PFSK-1 (cell line): ENCODE measurements at regions not wholly inside any gene's neighbourhood (a gene's known extent, or its start where the extent isn't known, plus 50 kb on each side); places are given as distances from the start of the nearest gene placed in this dataset.

Experiments
- FOXP2 ChIP-seq: optimal IDR thresholded peaks from 2 replicates; pipeline ENCODE3; 2011; ENCODE audit warnings: borderline replicate concordance, control low read depth, inconsistent platforms; ENCODE audit not compliant: insufficient read depth; ENCODE audit errors: extremely low read length, extremely low read depth
- POLR2AphosphoS5 ChIP-seq: IDR thresholded peaks from 2 replicates; pipeline ENCODE4 v1.6.1; 2012; ENCODE audit warnings: low read depth, mild to moderate bottlenecking, control low read depth, low read length, moderate library complexity
- REST ChIP-seq, 2 experiments: IDR thresholded peaks; 2 replicates each; pipeline versions ENCODE4 v1.6.1 to v1.8.0; 2011 to 2012; ENCODE audit warnings: low read depth in 2 of 2, low read length in 2 of 2, control low read depth in 1 of 2, inconsistent platforms in 1 of 2, mild to moderate bottlenecking in 1 of 2, moderate library complexity in 1 of 2; ENCODE audit not compliant: insufficient read depth in 1 of 2

DNA sequence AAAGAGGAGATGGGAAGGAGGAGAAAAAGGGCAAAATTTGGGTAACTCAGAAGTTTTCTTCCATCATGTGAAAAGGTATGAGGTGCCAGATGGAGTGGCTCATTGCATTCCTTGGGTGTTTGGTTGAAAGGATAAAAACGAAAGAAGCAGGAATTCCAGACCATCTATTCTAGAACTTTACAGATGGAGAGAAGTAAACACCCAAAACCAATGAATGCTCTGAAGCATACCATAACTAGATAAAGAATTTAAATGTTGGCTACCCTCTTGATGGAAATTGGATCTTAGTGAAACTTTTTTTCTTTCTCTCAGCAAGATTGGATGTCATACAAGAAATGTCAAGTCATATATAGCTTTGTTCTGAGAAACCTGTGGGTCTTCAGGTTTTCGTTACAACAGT is 175.6 kb upstream of the FAR2 start:
- TF ChIP-seq FOXP2 (no peak), REST (IDR thresholded peaks at IDR 0.05; ENCODE audit: insufficient read depth in 1 of 2, low read depth in 2 of 2, low read length in 2 of 2) (no peak), POLR2AphosphoS5 (no peak)
